K562 (cell line): ENCODE measurements at regions not wholly inside any gene's neighbourhood (a gene's known extent, or its start where the extent isn't known, plus 50 kb on each side); places are given as distances from the start of the nearest gene placed in this dataset.

Experiments
- ATAC-seq: fragments of 200-7000 bp; cut with Tn5 transposase; 3 replicates; pipeline ENCODE4 v1.9.1; 2020; ENCODE audit warnings: moderate library complexity
- BruUV-seq: library from RNA; stranded (reverse); fragments of 400-500 nt; replicated peaks from 2 replicates; lab custom pipeline; 2021; lab: Mats Ljungman, UMichigan
- CTCF ChIA-PET: fragments of 300-600 bp; formaldehyde crosslinking; extraction: SDS; loops from one replicate; lab custom pipeline; 2021; ENCODE audit warnings: low intra/inter-chr PET ratio; lab: Yijun Ruan, JAX
- POLR2A ChIA-PET: fragments of 300-600, 350-650 bp; sonication (Branson Sonifier 250); formaldehyde crosslinking; extraction: SDS; loops from one replicate; lab custom pipeline; 2021; ENCODE audit warnings: antibody characterized with exemption, inconsistent platforms; lab: Yijun Ruan, JAX
- DNase-seq, 4 experiments: peaks; one replicate each; pipeline versions ENCODE4 v3.0.0 to v3.0.0-alpha.2; 2011 to 2018; ENCODE audit warnings: low spot score in 3 of 4, mixed read lengths in 3 of 4; ENCODE audit errors: extremely low read depth in 1 of 4
- FAIRE-seq: peaks from 2 replicates; lab custom pipeline; 2011; peaks lifted over from hg19 to GRCh38; lab: Jason Lieb, UNC
- H2AFZ ChIP-seq: 2 replicates; pipeline ENCODE4 v1.6.0; 2011; ENCODE audit warnings: low read depth, low read length, control low read depth, inconsistent platforms
- H3K27ac ChIP-seq: fragments of 200-600 bp; 3 replicates; pipeline ENCODE4 v1.8.0; 2011; ENCODE audit warnings: low read depth, mild to moderate bottlenecking, control low read depth, inconsistent platforms, low read length, moderate library complexity, mixed read lengths; ENCODE audit errors: extremely low read depth
- H3K27me3 ChIP-seq, 2 experiments: fragments of 300-600 bp in 1 of 2; 2 replicates in 1 of 2; 3 replicates in 1 of 2; pipeline versions ENCODE4 v1.6.0 to v1.8.0; 2011; ENCODE audit warnings: inconsistent platforms in 2 of 2, low read length in 2 of 2, mild to moderate bottlenecking in 1 of 2, mixed read lengths in 1 of 2, moderate library complexity in 1 of 2; ENCODE audit not compliant: control insufficient read depth in 2 of 2, insufficient read depth in 2 of 2
- H3K36me3 ChIP-seq: fragments of 300-600 bp; 3 replicates; pipeline ENCODE4 v1.8.0; 2011; ENCODE audit warnings: mild to moderate bottlenecking, low read length, inconsistent platforms; ENCODE audit not compliant: control insufficient read depth, insufficient read depth
- H3K4me1 ChIP-seq, 2 experiments: fragments of 200-600 bp in 1 of 2; replicated peaks in 1 of 2; 2 replicates in 1 of 2; 3 replicates in 1 of 2; pipeline versions ENCODE4 v1.5.1 to v1.8.0; 2011; ENCODE audit warnings: inconsistent platforms in 2 of 2, low read length in 2 of 2, mild to moderate bottlenecking in 1 of 2, mixed read lengths in 1 of 2, moderate library complexity in 1 of 2; ENCODE audit not compliant: control insufficient read depth in 2 of 2, insufficient read depth in 2 of 2
- H3K4me2 ChIP-seq: 2 replicates; pipeline ENCODE4 v1.6.1; 2011; ENCODE audit warnings: low read length, control low read depth, inconsistent platforms, mixed read lengths; ENCODE audit not compliant: insufficient read depth
- H3K4me3 ChIP-seq: fragments of 200-600 bp; sonication (generic), shearing (Covaris generic); 2 replicates; pipeline ENCODE4 v1.5.1; 2016; ENCODE audit warnings: control low read depth, inconsistent platforms
- H3K79me2 ChIP-seq: fragments of 200-600 bp; 3 replicates; pipeline ENCODE4 v1.8.0; 2011; ENCODE audit warnings: low read length, inconsistent platforms; ENCODE audit not compliant: control insufficient read depth, insufficient read depth
- H3K9ac ChIP-seq, 2 experiments: 2 replicates each; pipeline versions ENCODE4 v1.6.0 to v1.6.1; 2011; ENCODE audit warnings: low read depth in 2 of 2, low read length in 2 of 2, control low read depth in 1 of 2, inconsistent platforms in 1 of 2, mild to moderate bottlenecking in 1 of 2, mixed read lengths in 1 of 2; ENCODE audit not compliant: insufficient read depth in 1 of 2
- H3K9me1 ChIP-seq: one replicate; pipeline ENCODE4 v1.6.0; 2011; ENCODE audit warnings: inconsistent platforms, mild to moderate bottlenecking, low read length, moderate library complexity; ENCODE audit not compliant: control insufficient read depth, insufficient read depth
- H3K9me3 ChIP-seq: replicated peaks from 2 replicates; pipeline ENCODE4 v1.5.1; 2011; ENCODE audit warnings: low read depth, low read length, inconsistent platforms; ENCODE audit not compliant: control insufficient read depth, insufficient read depth
- H4K20me1 ChIP-seq: replicated peaks from 2 replicates; pipeline ENCODE4 v1.6.1; 2011; ENCODE audit warnings: low read length, inconsistent platforms, mixed read lengths; ENCODE audit not compliant: control insufficient read depth, insufficient read depth
- ESRRB ChIP-seq: fragments of 250-450 bp; sonication (Bioruptor Pico); IDR thresholded peaks from 2 replicates; pipeline ENCODE4 v1.5.0; 2020; ENCODE audit warnings: mild to moderate bottlenecking, moderate library complexity, borderline replicate concordance
- HNRNPK ChIP-seq: fragments of 200-400 bp; formaldehyde crosslinking; IDR thresholded peaks from one replicate; pipeline ENCODE4 v1.6.1; 2018; ENCODE audit warnings: mild to moderate bottlenecking, low read depth, low read length; ENCODE audit not compliant: poor library complexity, severe bottlenecking
- MAFG ChIP-seq: fragments of 450-650 bp; conservative IDR thresholded peaks from 2 replicates; pipeline ENCODE4 v1.6.1; 2016; ENCODE audit warnings: missing genetic modification characterization, missing compliant biosample characterization
- PHB2 ChIP-seq: fragments of 450-650 bp; IDR thresholded peaks from 2 replicates; pipeline ENCODE4 v1.6.1; 2017; ENCODE audit warnings: low read depth
- RNF2 ChIP-seq: sonication (generic); IDR thresholded peaks from 2 replicates; pipeline ENCODE4 v1.6.1; 2016
- TSC22D4 ChIP-seq: fragments of 450-650 bp; IDR thresholded peaks from 2 replicates; pipeline ENCODE4 v1.6.1; 2016; ENCODE audit warnings: missing genetic modification characterization, missing biosample characterization, control low read depth
- ZNF431 ChIP-seq: sonication (generic); formaldehyde crosslinking; IDR thresholded peaks from 2 replicates; pipeline ENCODE4 v1.8.0; 2022; ENCODE audit warnings: mild to moderate bottlenecking, missing genetic modification reagents
- WGBS: fragments of 100-300 bp; shearing (Covaris generic); methylation state at CpG from one replicate; pipeline ENCODE4 v1.1.6; 2016; ENCODE audit warnings: low coverage, mixed read lengths; ENCODE audit not compliant: insufficient coverage; ENCODE audit errors: missing lambda C conversion rate; 5-methylcytosine and 5-hydroxymethylcytosine counted together
- in situ Hi-C: fragments of 300-500 bp; cut with MboI; formaldehyde crosslinking; loops from 4 replicates; pipeline ENCODE4 v1.15.0; 2018; ENCODE audit warnings: inconsistent platforms, mixed read lengths
- intact Hi-C: fragments of 100-400 bp; cut with micrococcal nuclease; formaldehyde crosslinking; loops from 2 replicates; pipeline ENCODE4 v1.14.2; 2022
- TF ChIP-seq, protein P1 (sequence below): fragments of 250-450 bp; sonication (Bioruptor Pico); IDR thresholded peaks from 2 replicates; pipeline ENCODE4 v1.4.0; 2020; ENCODE audit warnings: mild to moderate bottlenecking, moderate library complexity
- TF ChIP-seq, protein P2 (sequence below): sonication (generic); formaldehyde crosslinking; IDR thresholded peaks from 2 replicates; pipeline ENCODE4 v1.8.1; 2022; ENCODE audit warnings: missing genetic modification reagents

DNA sequence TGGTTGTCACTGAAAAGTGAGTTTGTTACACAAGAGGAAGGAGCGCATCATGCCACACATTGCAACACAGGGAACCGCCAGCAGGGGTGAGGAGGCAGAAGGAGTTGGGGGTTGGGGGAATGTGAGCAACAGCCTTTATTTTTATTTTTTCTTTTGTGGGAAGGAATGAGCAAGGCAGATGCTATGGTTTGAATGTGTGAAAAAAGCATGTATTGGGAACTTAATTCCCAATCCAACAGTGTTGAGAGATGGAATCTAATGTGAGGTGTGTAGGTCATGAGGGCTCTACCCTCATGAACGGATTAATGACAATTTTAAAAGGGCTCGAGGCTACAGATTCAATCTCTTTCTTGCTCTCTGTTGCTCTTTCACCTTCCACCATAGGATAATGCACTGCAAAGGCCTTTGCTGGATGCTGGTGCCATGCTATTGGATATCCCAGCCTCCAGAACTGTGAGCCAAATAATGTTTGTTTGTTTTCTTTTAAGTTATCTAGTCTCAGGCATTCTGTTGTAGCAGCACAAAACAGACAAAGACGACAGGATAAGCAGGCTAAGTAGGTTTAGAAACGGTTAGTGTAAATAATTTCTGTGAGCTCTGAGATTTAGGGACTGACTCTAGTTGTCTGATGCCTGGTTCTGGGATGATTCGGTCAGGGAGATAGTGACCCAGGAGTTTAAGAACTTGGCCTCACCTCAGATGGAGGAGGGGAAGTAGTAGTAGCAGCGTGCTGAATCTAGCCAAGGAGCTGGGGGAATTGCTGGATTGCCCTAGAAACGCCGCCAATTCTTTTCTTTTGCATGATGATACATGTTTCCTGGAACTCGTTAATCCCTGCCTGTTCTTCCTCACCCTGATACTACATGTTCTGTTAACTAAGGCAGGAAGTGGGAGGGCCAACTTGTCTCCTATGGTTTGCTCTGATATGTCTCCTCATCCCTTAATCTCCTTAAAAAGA is 156.6 kb upstream of the CTSO start:
- intact Hi-C loops: no loop called here
- H3K9me3 ChIP-seq: 0 out of 2 replicates have a peak, but pooled peaks cover 2% of the 10 kb centered on the region
- H3K27me3 ChIP-seq: no peaks in the 10 kb centered on the region
- no peak overlapping the region for H3K4me3 ChIP-seq
- no peak overlapping the region for H3K4me2 ChIP-seq
- no peaks in the 10 kb centered on the region for H3K79me2 ChIP-seq
- H3K27ac ChIP-seq: no peak overlapping the region
- BruUV-seq: no TSS peak
- H4K20me1 ChIP-seq: no peaks in the 10 kb centered on the region
- FAIRE-seq: no peak
- no peaks in the 10 kb centered on the region for H3K9me1 ChIP-seq
- peak in 1 of 4 experiments; percentile 1 for DNase-seq
- no peak overlapping the region for H2AFZ ChIP-seq
- in situ Hi-C loops: no loop called here
- POLR2A ChIA-PET: no interaction called here
- no peak overlapping the region for H3K9ac ChIP-seq
- WGBS: under 1% methylated on average over 11 of the region's 11 CpGs
- CTCF ChIA-PET: no interaction called here
- no peak for ATAC-seq
- H3K36me3 ChIP-seq: no peaks in the 10 kb centered on the region
- H3K4me1 ChIP-seq: no peaks in the 10 kb centered on the region
- no peak for TF ChIP-seq HNRNPK
- no peak for TF ChIP-seq ZNF431 (CRISPR knock-in tag)
- no peak for TF ChIP-seq RNF2
- TF ChIP-seq MAFG (tag): no peak
- no peak for TF ChIP-seq TSC22D4 (tag)
- TF ChIP-seq, protein P1, sequence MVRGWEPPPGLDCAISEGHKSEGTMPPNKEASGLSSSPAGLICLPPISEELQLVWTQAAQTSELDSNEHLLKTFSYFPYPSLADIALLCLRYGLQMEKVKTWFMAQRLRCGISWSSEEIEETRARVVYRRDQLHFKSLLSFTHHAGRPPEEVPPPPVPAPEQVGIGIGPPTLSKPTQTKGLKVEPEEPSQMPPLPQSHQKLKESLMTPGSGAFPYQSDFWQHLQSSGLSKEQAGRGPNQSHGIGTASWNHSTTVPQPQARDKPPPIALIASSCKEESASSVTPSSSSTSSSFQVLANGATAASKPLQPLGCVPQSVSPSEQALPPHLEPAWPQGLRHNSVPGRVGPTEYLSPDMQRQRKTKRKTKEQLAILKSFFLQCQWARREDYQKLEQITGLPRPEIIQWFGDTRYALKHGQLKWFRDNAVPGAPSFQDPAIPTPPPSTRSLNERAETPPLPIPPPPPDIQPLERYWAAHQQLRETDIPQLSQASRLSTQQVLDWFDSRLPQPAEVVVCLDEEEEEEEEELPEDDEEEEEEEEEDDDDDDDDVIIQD: no peak
- TF ChIP-seq ESRRB (CRISPR knock-in tag): no peak
- TF ChIP-seq, protein P2, sequence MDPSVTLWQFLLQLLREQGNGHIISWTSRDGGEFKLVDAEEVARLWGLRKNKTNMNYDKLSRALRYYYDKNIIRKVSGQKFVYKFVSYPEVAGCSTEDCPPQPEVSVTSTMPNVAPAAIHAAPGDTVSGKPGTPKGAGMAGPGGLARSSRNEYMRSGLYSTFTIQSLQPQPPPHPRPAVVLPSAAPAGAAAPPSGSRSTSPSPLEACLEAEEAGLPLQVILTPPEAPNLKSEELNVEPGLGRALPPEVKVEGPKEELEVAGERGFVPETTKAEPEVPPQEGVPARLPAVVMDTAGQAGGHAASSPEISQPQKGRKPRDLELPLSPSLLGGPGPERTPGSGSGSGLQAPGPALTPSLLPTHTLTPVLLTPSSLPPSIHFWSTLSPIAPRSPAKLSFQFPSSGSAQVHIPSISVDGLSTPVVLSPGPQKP: no peak
- TF ChIP-seq PHB2: no peak
